GM23338 (cell line): ENCODE measurements at regions not wholly inside any gene's neighbourhood (a gene's known extent, or its start where the extent isn't known, plus 50 kb on each side); places are given as distances from the start of the nearest gene placed in this dataset.

ENCODE experiments used
- ATAC-seq: fragments of 200-7000 bp; cut with Tn5 transposase; 3 replicates; pipeline ENCODE4 v1.9.1; 2020
- DNase-seq: peaks from one replicate; pipeline ENCODE4 v3.0.0-alpha.2; 2015; ENCODE audit warnings: low spot score
- H2AFZ ChIP-seq: fragments of 200-600 bp; sonication (generic); 2 replicates; pipeline ENCODE4 v1.8.0; 2016; ENCODE audit warnings: antibody characterized with exemption, mild to moderate bottlenecking, moderate library complexity
- H3F3A ChIP-seq: fragments of 200-600 bp; sonication (generic); replicated peaks from 2 replicates; pipeline ENCODE4 v1.8.0; 2017; ENCODE audit warnings: antibody characterized with exemption, mixed run types, low read depth
- H3K27ac ChIP-seq: fragments of 200-600 bp; sonication (generic); 2 replicates; pipeline ENCODE4 v1.6.1; 2016; ENCODE audit warnings: low read depth
- H3K27me3 ChIP-seq: fragments of 200-600 bp; sonication (generic); 2 replicates; pipeline ENCODE4 v1.8.0; 2016; ENCODE audit warnings: mild to moderate bottlenecking, mixed run types, moderate library complexity; ENCODE audit not compliant: insufficient read depth
- H3K36me3 ChIP-seq: fragments of 200-600 bp; sonication (generic); 2 replicates; pipeline ENCODE4 v1.8.0; 2016; ENCODE audit warnings: mild to moderate bottlenecking; ENCODE audit not compliant: insufficient read depth
- H3K4me1 ChIP-seq: fragments of 200-600 bp; sonication (generic); 2 replicates; pipeline ENCODE4 v1.8.0; 2016; ENCODE audit warnings: mild to moderate bottlenecking, moderate library complexity; ENCODE audit not compliant: insufficient read depth
- H3K4me2 ChIP-seq: fragments of 200-600 bp; sonication (generic); 2 replicates; pipeline ENCODE4 v1.7.1; 2017; ENCODE audit warnings: mixed run types
- H3K4me3 ChIP-seq: fragments of 200-600 bp; sonication (generic); 2 replicates; pipeline ENCODE4 v1.6.1; 2016; ENCODE audit warnings: mixed run types
- H3K79me2 ChIP-seq: fragments of 200-600 bp; sonication (generic); replicated peaks from 2 replicates; pipeline ENCODE4 v1.8.0; 2017; ENCODE audit warnings: mild to moderate bottlenecking; ENCODE audit not compliant: insufficient read depth
- H3K9me2 ChIP-seq: fragments of 200-600 bp; sonication (generic); 2 replicates; pipeline ENCODE4 v1.8.0; 2017; ENCODE audit not compliant: insufficient read depth
- H4K20me1 ChIP-seq: fragments of 200-600 bp; sonication (generic); replicated peaks from 2 replicates; pipeline ENCODE4 v1.8.0; 2017; ENCODE audit warnings: mild to moderate bottlenecking; ENCODE audit not compliant: insufficient read depth
- H3K27ac Mint-ChIP-seq: 2 replicates; pipeline ENCODE4 v1.8.0; 2020; ENCODE audit warnings: inconsistent platforms, mild to moderate bottlenecking, moderate library complexity, mixed read lengths
- H3K27me3 Mint-ChIP-seq: 3 replicates; pipeline ENCODE4 v1.8.0; 2022; ENCODE audit warnings: low read depth, mild to moderate bottlenecking, moderate library complexity, mixed read lengths, inconsistent platforms; ENCODE audit not compliant: insufficient read depth, poor library complexity
- H3K36me3 Mint-ChIP-seq: 3 replicates; pipeline ENCODE4 v1.8.0; 2021; ENCODE audit warnings: low read depth, mild to moderate bottlenecking, inconsistent platforms, moderate library complexity, mixed read lengths
- H3K4me1 Mint-ChIP-seq: 3 replicates; pipeline ENCODE4 v1.8.0; 2020; ENCODE audit warnings: mild to moderate bottlenecking, inconsistent platforms, mixed read lengths
- H3K4me3 Mint-ChIP-seq: 3 replicates; pipeline ENCODE4 v1.8.0; 2021; ENCODE audit warnings: moderate library complexity, mild to moderate bottlenecking, inconsistent platforms, mixed read lengths
- H3K9me3 Mint-ChIP-seq: 3 replicates; pipeline ENCODE4 v1.8.0; 2020; ENCODE audit warnings: moderate library complexity, mild to moderate bottlenecking, inconsistent platforms, mixed read lengths
- CREB1 ChIP-seq: fragments of 250-450 bp; sonication (Bioruptor Pico); IDR thresholded peaks from 2 replicates; pipeline ENCODE4 v1.5.0; 2020; ENCODE audit warnings: low read depth, mild to moderate bottlenecking, moderate library complexity
- EZH2 ChIP-seq: fragments of 200-600 bp; sonication (generic); IDR thresholded peaks from one replicate; pipeline ENCODE4 v1.8.0; 2017; ENCODE audit warnings: antibody characterized with exemption, mild to moderate bottlenecking, low read depth; ENCODE audit not compliant: unreplicated experiment
- POLR2AphosphoS5 ChIP-seq: IDR thresholded peaks from 2 replicates; pipeline ENCODE4 v1.6.1; 2016; ENCODE audit warnings: antibody characterized with exemption, low read depth
- STAT1 ChIP-seq: IDR thresholded peaks from one replicate; pipeline ENCODE4 v1.6.1; 2016; ENCODE audit warnings: antibody characterized with exemption; ENCODE audit not compliant: unreplicated experiment
- ZNF114 ChIP-seq: fragments of 250-450 bp; sonication (Bioruptor Pico); IDR thresholded peaks from 2 replicates; pipeline ENCODE4 v1.5.0; 2020; ENCODE audit warnings: mild to moderate bottlenecking, moderate library complexity
- ZNF331 ChIP-seq: fragments of 250-450 bp; sonication (Bioruptor Pico); IDR thresholded peaks from 2 replicates; pipeline ENCODE4 v1.5.0; 2020; ENCODE audit warnings: low read depth, mild to moderate bottlenecking, moderate library complexity
- TF ChIP-seq, protein P1 (sequence below), 2 experiments: fragments of 200-600 bp in 1 of 2; sonication (generic) in 1 of 2; conservative IDR thresholded peaks; 2 replicates each; pipeline versions ENCODE4 v1.5.1 to v1.6.1; 2016 to 2017; ENCODE audit warnings: antibody characterized with exemption in 2 of 2, low read depth in 2 of 2, mild to moderate bottlenecking in 2 of 2, moderate library complexity in 1 of 2
- TF ChIP-seq, protein P2 (sequence below): fragments of 250-450 bp; sonication (Bioruptor Pico); IDR thresholded peaks from 2 replicates; pipeline ENCODE4 v1.5.0; 2020; ENCODE audit warnings: mild to moderate bottlenecking, moderate library complexity
- TF ChIP-seq, protein P3 (sequence below): IDR thresholded peaks from 2 replicates; pipeline ENCODE4 v1.6.1; 2016; ENCODE audit warnings: antibody characterized with exemption
- TF ChIP-seq, protein P4 (sequence below): IDR thresholded peaks from one replicate; pipeline ENCODE4 v1.6.1; 2018; ENCODE audit warnings: antibody characterized with exemption; ENCODE audit not compliant: unreplicated experiment

DNA sequence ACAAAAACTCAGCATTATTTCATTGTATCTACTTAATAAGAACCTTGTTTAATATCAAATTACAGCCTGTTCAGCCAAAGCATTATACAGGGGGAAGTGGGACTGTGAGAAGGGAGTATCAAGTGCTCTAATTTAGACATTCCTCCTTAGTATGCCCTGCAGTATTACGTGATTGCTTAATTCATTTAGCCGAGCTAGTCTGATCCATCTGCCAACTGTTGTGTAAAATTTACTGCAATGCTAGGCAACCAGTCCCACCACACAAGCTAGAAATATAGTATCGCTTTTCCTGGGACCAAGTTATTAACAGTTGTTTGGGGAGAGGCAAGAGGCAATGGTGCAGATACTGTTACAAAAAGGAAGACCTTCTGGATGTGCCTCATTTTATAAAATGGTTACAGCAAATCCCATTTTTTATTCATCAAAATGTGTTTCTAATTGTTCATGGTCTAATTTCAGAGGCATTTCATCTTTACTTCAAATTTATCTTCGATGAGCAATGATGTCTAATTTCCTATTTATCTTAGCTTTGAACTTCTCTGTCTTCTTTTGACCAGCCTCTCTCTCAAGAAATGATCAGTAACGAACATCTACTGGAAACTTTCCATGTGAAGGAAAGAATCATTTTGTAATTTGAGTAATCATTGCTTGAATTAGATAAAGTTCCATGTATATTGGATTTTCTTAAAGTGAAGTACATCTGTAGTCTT, 283.3 kb downstream of the DUSP10 start:
- Mint-ChIP-seq H3K27me3 (no peaks in the 10 kb centered on the region), H3K4me1 (peaks cover 4% of the 10 kb centered on the region; the same call in 2 of the 3 replicates), H3K36me3 (no peaks in the 10 kb centered on the region), H3K9me3 (no peaks in the 10 kb centered on the region), H3K27ac (no peak overlapping the region), H3K4me3 (no peak overlapping the region)
- H3K9me2 ChIP-seq: no peaks in the 10 kb centered on the region
- no peaks in the 10 kb centered on the region for H3F3A ChIP-seq
- peaks cover 8% of the 10 kb centered on the region; the same call in 1 of the 2 replicates for H3K4me1 ChIP-seq
- H3K79me2 ChIP-seq: no peaks in the 10 kb centered on the region
- ATAC-seq: no peak
- H3K36me3 ChIP-seq: no peaks in the 10 kb centered on the region
- TF ChIP-seq STAT1: no peak
- TF ChIP-seq, protein P1, sequence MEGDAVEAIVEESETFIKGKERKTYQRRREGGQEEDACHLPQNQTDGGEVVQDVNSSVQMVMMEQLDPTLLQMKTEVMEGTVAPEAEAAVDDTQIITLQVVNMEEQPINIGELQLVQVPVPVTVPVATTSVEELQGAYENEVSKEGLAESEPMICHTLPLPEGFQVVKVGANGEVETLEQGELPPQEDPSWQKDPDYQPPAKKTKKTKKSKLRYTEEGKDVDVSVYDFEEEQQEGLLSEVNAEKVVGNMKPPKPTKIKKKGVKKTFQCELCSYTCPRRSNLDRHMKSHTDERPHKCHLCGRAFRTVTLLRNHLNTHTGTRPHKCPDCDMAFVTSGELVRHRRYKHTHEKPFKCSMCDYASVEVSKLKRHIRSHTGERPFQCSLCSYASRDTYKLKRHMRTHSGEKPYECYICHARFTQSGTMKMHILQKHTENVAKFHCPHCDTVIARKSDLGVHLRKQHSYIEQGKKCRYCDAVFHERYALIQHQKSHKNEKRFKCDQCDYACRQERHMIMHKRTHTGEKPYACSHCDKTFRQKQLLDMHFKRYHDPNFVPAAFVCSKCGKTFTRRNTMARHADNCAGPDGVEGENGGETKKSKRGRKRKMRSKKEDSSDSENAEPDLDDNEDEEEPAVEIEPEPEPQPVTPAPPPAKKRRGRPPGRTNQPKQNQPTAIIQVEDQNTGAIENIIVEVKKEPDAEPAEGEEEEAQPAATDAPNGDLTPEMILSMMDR (conservative IDR thresholded peaks at IDR 0.05; ENCODE audit: low read depth in 2 of 2): no peak
- TF ChIP-seq CREB1 (CRISPR knock-in tag): no peak
- no peak for TF ChIP-seq ZNF331 (CRISPR knock-in tag)
- no peak for TF ChIP-seq EZH2
- TF ChIP-seq POLR2AphosphoS5: no peak
- TF ChIP-seq, protein P2, sequence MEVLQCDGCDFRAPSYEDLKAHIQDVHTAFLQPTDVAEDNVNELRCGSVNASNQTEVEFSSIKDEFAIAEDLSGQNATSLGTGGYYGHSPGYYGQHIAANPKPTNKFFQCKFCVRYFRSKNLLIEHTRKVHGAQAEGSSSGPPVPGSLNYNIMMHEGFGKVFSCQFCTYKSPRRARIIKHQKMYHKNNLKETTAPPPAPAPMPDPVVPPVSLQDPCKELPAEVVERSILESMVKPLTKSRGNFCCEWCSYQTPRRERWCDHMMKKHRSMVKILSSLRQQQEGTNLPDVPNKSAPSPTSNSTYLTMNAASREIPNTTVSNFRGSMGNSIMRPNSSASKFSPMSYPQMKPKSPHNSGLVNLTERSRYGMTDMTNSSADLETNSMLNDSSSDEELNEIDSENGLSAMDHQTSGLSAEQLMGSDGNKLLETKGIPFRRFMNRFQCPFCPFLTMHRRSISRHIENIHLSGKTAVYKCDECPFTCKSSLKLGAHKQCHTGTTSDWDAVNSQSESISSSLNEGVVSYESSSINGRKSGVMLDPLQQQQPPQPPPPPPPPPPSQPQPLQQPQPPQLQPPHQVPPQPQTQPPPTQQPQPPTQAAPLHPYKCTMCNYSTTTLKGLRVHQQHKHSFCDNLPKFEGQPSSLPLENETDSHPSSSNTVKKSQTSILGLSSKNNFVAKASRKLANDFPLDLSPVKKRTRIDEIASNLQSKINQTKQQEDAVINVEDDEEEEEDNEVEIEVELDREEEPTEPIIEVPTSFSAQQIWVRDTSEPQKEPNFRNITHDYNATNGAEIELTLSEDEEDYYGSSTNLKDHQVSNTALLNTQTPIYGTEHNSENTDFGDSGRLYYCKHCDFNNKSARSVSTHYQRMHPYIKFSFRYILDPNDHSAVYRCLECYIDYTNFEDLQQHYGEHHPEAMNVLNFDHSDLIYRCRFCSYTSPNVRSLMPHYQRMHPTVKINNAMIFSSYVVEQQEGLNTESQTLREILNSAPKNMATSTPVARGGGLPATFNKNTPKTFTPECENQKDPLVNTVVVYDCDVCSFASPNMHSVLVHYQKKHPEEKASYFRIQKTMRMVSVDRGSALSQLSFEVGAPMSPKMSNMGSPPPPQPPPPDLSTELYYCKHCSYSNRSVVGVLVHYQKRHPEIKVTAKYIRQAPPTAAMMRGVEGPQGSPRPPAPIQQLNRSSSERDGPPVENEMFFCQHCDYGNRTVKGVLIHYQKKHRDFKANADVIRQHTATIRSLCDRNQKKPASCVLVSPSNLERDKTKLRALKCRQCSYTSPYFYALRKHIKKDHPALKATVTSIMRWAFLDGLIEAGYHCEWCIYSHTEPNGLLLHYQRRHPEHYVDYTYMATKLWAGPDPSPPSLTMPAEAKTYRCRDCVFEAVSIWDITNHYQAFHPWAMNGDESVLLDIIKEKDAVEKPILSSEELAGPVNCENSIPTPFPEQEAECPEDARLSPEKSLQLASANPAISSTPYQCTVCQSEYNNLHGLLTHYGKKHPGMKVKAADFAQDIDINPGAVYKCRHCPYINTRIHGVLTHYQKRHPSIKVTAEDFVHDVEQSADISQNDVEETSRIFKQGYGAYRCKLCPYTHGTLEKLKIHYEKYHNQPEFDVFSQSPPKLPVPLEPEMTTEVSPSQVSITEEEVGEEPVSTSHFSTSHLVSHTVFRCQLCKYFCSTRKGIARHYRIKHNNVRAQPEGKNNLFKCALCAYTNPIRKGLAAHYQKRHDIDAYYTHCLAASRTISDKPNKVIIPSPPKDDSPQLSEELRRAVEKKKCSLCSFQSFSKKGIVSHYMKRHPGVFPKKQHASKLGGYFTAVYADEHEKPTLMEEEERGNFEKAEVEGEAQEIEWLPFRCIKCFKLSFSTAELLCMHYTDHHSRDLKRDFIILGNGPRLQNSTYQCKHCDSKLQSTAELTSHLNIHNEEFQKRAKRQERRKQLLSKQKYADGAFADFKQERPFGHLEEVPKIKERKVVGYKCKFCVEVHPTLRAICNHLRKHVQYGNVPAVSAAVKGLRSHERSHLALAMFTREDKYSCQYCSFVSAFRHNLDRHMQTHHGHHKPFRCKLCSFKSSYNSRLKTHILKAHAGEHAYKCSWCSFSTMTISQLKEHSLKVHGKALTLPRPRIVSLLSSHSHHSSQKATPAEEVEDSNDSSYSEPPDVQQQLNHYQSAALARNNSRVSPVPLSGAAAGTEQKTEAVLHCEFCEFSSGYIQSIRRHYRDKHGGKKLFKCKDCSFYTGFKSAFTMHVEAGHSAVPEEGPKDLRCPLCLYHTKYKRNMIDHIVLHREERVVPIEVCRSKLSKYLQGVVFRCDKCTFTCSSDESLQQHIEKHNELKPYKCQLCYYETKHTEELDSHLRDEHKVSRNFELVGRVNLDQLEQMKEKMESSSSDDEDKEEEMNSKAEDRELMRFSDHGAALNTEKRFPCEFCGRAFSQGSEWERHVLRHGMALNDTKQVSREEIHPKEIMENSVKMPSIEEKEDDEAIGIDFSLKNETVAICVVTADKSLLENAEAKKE (CRISPR knock-in tag): no peak
- TF ChIP-seq, protein P3, sequence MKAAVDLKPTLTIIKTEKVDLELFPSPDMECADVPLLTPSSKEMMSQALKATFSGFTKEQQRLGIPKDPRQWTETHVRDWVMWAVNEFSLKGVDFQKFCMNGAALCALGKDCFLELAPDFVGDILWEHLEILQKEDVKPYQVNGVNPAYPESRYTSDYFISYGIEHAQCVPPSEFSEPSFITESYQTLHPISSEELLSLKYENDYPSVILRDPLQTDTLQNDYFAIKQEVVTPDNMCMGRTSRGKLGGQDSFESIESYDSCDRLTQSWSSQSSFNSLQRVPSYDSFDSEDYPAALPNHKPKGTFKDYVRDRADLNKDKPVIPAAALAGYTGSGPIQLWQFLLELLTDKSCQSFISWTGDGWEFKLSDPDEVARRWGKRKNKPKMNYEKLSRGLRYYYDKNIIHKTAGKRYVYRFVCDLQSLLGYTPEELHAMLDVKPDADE: no peak
- no peak for TF ChIP-seq ZNF114 (CRISPR knock-in tag)
- TF ChIP-seq, protein P4, sequence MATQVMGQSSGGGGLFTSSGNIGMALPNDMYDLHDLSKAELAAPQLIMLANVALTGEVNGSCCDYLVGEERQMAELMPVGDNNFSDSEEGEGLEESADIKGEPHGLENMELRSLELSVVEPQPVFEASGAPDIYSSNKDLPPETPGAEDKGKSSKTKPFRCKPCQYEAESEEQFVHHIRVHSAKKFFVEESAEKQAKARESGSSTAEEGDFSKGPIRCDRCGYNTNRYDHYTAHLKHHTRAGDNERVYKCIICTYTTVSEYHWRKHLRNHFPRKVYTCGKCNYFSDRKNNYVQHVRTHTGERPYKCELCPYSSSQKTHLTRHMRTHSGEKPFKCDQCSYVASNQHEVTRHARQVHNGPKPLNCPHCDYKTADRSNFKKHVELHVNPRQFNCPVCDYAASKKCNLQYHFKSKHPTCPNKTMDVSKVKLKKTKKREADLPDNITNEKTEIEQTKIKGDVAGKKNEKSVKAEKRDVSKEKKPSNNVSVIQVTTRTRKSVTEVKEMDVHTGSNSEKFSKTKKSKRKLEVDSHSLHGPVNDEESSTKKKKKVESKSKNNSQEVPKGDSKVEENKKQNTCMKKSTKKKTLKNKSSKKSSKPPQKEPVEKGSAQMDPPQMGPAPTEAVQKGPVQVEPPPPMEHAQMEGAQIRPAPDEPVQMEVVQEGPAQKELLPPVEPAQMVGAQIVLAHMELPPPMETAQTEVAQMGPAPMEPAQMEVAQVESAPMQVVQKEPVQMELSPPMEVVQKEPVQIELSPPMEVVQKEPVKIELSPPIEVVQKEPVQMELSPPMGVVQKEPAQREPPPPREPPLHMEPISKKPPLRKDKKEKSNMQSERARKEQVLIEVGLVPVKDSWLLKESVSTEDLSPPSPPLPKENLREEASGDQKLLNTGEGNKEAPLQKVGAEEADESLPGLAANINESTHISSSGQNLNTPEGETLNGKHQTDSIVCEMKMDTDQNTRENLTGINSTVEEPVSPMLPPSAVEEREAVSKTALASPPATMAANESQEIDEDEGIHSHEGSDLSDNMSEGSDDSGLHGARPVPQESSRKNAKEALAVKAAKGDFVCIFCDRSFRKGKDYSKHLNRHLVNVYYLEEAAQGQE: no peak
- 0 out of 2 replicates have a peak overlapping the region, but pooled peaks have one; percentile 6 for H2AFZ ChIP-seq
- H3K27ac ChIP-seq: no peak overlapping the region
- no peak overlapping the region for H3K4me2 ChIP-seq
- H4K20me1 ChIP-seq: no peaks in the 10 kb centered on the region
- H3K27me3 ChIP-seq: no peaks in the 10 kb centered on the region
- no peak overlapping the region for H3K4me3 ChIP-seq
- no peak for DNase-seq
